H9 (cell line): ENCODE measurements at regions not wholly inside any gene's neighbourhood (a gene's known extent, or its start where the extent isn't known, plus 50 kb on each side); places are given as distances from the start of the nearest gene placed in this dataset.

Source experiments
- DNase-seq: peaks from one replicate; pipeline ENCODE4 v3.0.0-alpha.2; 2017
- H2AFZ ChIP-seq: one replicate; pipeline ENCODE4 v1.6.1; 2013; ENCODE audit warnings: mild to moderate bottlenecking, low read length, control low read depth, moderate library complexity
- H2AK5ac ChIP-seq: 2 replicates; pipeline ENCODE4 v1.6.1; 2013; ENCODE audit warnings: low read length, control low read depth, mixed read lengths; ENCODE audit not compliant: insufficient read length
- H2BK120ac ChIP-seq: one replicate; pipeline ENCODE4 v1.6.1; 2013; ENCODE audit warnings: low read depth, mild to moderate bottlenecking, low read length, control low read depth, inconsistent platforms; ENCODE audit not compliant: poor library complexity, severe bottlenecking
- H2BK12ac ChIP-seq: 2 replicates; pipeline ENCODE4 v1.6.1; 2013; ENCODE audit warnings: low read length, control low read depth, mixed read lengths, low read depth; ENCODE audit not compliant: insufficient read length
- H2BK15ac ChIP-seq: 2 replicates; pipeline ENCODE4 v1.6.1; 2013; ENCODE audit warnings: low read depth, low read length, control low read depth
- H2BK20ac ChIP-seq: one replicate; pipeline ENCODE4 v1.6.1; 2013; ENCODE audit warnings: low read depth, mild to moderate bottlenecking, low read length, control low read depth, inconsistent platforms; ENCODE audit not compliant: poor library complexity, severe bottlenecking
- H2BK5ac ChIP-seq: 2 replicates; pipeline ENCODE4 v1.6.1; 2013; ENCODE audit warnings: low read length, control low read depth, mixed read lengths; ENCODE audit not compliant: insufficient read length
- H3K14ac ChIP-seq: 2 replicates; pipeline ENCODE4 v1.6.1; 2013; ENCODE audit warnings: low read length, control low read depth; ENCODE audit not compliant: insufficient read depth
- H3K18ac ChIP-seq: 2 replicates; pipeline ENCODE4 v1.6.1; 2013; ENCODE audit warnings: low read depth, mild to moderate bottlenecking, mixed read lengths, low read length, control low read depth; ENCODE audit not compliant: insufficient read length
- H3K23ac ChIP-seq: 2 replicates; pipeline ENCODE4 v1.6.1; 2013; ENCODE audit warnings: low read length, control low read depth, mixed read lengths, low read depth; ENCODE audit not compliant: insufficient read length
- H3K23me2 ChIP-seq: 2 replicates; pipeline ENCODE4 v1.6.1; 2013; ENCODE audit warnings: low read depth, mild to moderate bottlenecking, mixed read lengths, low read length, control low read depth; ENCODE audit not compliant: insufficient read length, poor library complexity, severe bottlenecking
- H3K27ac ChIP-seq: 2 replicates; pipeline ENCODE4 v1.5.1; 2013; ENCODE audit warnings: low read length, control low read depth, mixed read lengths, low read depth; ENCODE audit not compliant: insufficient read length
- H3K27me3 ChIP-seq: 2 replicates; pipeline ENCODE4 v1.6.1; 2013; ENCODE audit warnings: low read length, control low read depth, inconsistent platforms; ENCODE audit not compliant: insufficient read depth
- H3K4ac ChIP-seq: 2 replicates; pipeline ENCODE4 v1.6.1; 2013; ENCODE audit warnings: low read depth, mild to moderate bottlenecking, control low read depth, inconsistent platforms, low read length, moderate library complexity
- H3K4me1 ChIP-seq: 2 replicates; pipeline ENCODE4 v1.6.1; 2013; ENCODE audit warnings: low read length, control low read depth, inconsistent platforms; ENCODE audit not compliant: insufficient read depth
- H3K4me2 ChIP-seq: 2 replicates; pipeline ENCODE4 v1.6.1; 2013; ENCODE audit warnings: low read length, control low read depth, mixed read lengths; ENCODE audit not compliant: insufficient read length, insufficient read depth
- H3K56ac ChIP-seq: 2 replicates; pipeline ENCODE4 v1.6.1; 2013; ENCODE audit warnings: low read depth, mild to moderate bottlenecking, mixed read lengths, low read length, control low read depth; ENCODE audit not compliant: insufficient read length
- H3K79me1 ChIP-seq: 2 replicates; pipeline ENCODE4 v1.6.1; 2013; ENCODE audit warnings: low read depth, mild to moderate bottlenecking, moderate library complexity, low read length, control low read depth, inconsistent platforms; ENCODE audit not compliant: insufficient read depth, poor library complexity, severe bottlenecking
- H3K79me2 ChIP-seq: 2 replicates; pipeline ENCODE4 v1.6.1; 2013; ENCODE audit warnings: low read length, control low read depth, inconsistent platforms; ENCODE audit not compliant: insufficient read depth
- H3K9ac ChIP-seq: 2 replicates; pipeline ENCODE4 v1.6.1; 2013; ENCODE audit warnings: low read length, control low read depth, mixed read lengths; ENCODE audit not compliant: insufficient read length; ENCODE audit errors: extremely low read depth
- H3K9me3 ChIP-seq: one replicate; pipeline ENCODE4 v1.6.1; 2013; ENCODE audit warnings: low read depth, low read length, inconsistent platforms; ENCODE audit not compliant: control insufficient read depth
- H3T11ph ChIP-seq: one replicate; pipeline ENCODE4 v1.6.1; 2013; ENCODE audit warnings: mild to moderate bottlenecking, low read length, control low read depth, inconsistent platforms
- H4K20me1 ChIP-seq: one replicate; pipeline ENCODE4 v1.6.1; 2013; ENCODE audit not compliant: control insufficient read depth, insufficient read length, insufficient read depth
- H4K5ac ChIP-seq: 2 replicates; pipeline ENCODE4 v1.6.1; 2013; ENCODE audit warnings: low read depth, mild to moderate bottlenecking, mixed read lengths, low read length, control low read depth; ENCODE audit not compliant: insufficient read length
- H4K8ac ChIP-seq: replicated peaks from 2 replicates; pipeline ENCODE4 v1.6.1; 2013; ENCODE audit warnings: low read length, control low read depth, mixed read lengths, low read depth; ENCODE audit not compliant: insufficient read length
- H4K91ac ChIP-seq: 2 replicates; pipeline ENCODE4 v1.6.1; 2013; ENCODE audit warnings: low read depth, mild to moderate bottlenecking, moderate library complexity, mixed read lengths, low read length, control low read depth; ENCODE audit not compliant: insufficient read length
- H3K27ac Mint-ChIP-seq, 3 experiments: 2 replicates in 2 of 3; 3 replicates in 1 of 3; pipeline ENCODE4 v1.8.0; 2020 to 2021; ENCODE audit warnings: mixed read lengths in 3 of 3, mild to moderate bottlenecking in 1 of 3, moderate library complexity in 1 of 3
- H3K27me3 Mint-ChIP-seq: 2 replicates; pipeline ENCODE4 v1.8.0; 2021; ENCODE audit warnings: low read depth, mild to moderate bottlenecking, moderate library complexity, mixed read lengths
- H3K36me3 Mint-ChIP-seq, 3 experiments: 2 replicates in 2 of 3; 3 replicates in 1 of 3; pipeline ENCODE4 v1.8.0; 2020 to 2021; ENCODE audit warnings: low read depth in 3 of 3, mixed read lengths in 3 of 3; ENCODE audit not compliant: insufficient read depth in 1 of 3
- H3K4me1 Mint-ChIP-seq, 2 experiments: 2 replicates each; pipeline ENCODE4 v1.8.0; 2020; ENCODE audit warnings: mixed read lengths in 2 of 2
- H3K4me3 Mint-ChIP-seq, 2 experiments: 2 replicates in 1 of 2; 3 replicates in 1 of 2; pipeline ENCODE4 v1.8.0; 2020 to 2021; ENCODE audit warnings: mild to moderate bottlenecking in 2 of 2, mixed read lengths in 2 of 2, moderate library complexity in 1 of 2
- H3K9me3 Mint-ChIP-seq, 2 experiments: 2 replicates in 1 of 2; 3 replicates in 1 of 2; pipeline ENCODE4 v1.8.0; 2020; ENCODE audit warnings: mild to moderate bottlenecking in 2 of 2, mixed read lengths in 2 of 2, moderate library complexity in 1 of 2
- CTCF ChIP-seq: fragments of 200-600 bp; sonication (generic); conservative IDR thresholded peaks from 3 replicates; pipeline ENCODE4 v1.8.0; 2021; ENCODE audit warnings: antibody characterized with exemption, mild to moderate bottlenecking
- WGBS: extraction: QIAGEN DNeasy Blood & Tissue Kit; methylation state at CpG from one replicate; pipeline ENCODE4 v1.1.7; 2013; ENCODE audit warnings: missing lambda C conversion rate, low lambda C conversion rate, mixed read lengths; ENCODE audit not compliant: insufficient read length; ENCODE audit errors: extremely low coverage; 5-methylcytosine and 5-hydroxymethylcytosine counted together

DNA sequence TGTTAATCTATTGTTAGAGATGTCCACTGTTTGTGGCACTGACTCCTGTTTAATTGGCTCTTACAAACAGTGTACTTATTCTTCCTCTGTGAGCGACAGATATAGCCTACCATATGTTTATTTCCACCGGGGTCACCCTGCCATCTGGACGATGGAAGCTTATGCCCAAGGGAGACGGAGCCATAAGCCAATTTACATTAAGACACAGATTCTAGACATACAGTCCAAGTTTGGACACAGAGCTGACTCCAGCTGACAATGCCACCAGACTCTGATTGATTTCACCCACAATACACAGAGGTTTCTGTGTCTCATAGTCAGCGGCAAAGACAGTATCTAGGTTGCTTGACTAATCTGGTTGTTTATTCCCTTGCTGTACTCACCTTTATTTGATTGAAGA, 198.9 kb downstream of the ENC1 start:
- Histone ChIP-seq H4K91ac (no peak overlapping the region), H3K27ac (no peak overlapping the region), H2BK15ac (no peak overlapping the region), H3K9me3 (no peaks in the 10 kb centered on the region), H3K27me3 (no peaks in the 10 kb centered on the region), H3K9ac (no peak overlapping the region), H2BK20ac (no peak overlapping the region), H3K56ac (no peak overlapping the region), H3K4ac (no peak overlapping the region), H3K79me2 (no peaks in the 10 kb centered on the region), H2AK5ac (no peak overlapping the region), H3K79me1 (no peaks in the 10 kb centered on the region), H3T11ph (no peak overlapping the region), H3K4me2 (no peak overlapping the region), H2BK5ac (no peak overlapping the region), H3K18ac (no peak overlapping the region), H3K23me2 (no peaks in the 10 kb centered on the region), H4K8ac (no peak overlapping the region), H4K20me1 (no peaks in the 10 kb centered on the region), H2AFZ (no peak overlapping the region), H2BK120ac (no peak overlapping the region), H3K4me1 (0 out of 2 replicates have a peak, but pooled peaks cover 4% of the 10 kb centered on the region), H3K14ac (no peak overlapping the region), H4K5ac (no peak overlapping the region), H3K23ac (no peak overlapping the region), H2BK12ac (no peak overlapping the region)
- H3K9me3 Mint-ChIP-seq, result peaks cover 7 to 9% of the 10 kb centered on the region in 2 experiments; a peak in 4 of 5 replicates
- H3K4me1 Mint-ChIP-seq, result peaks cover 9% of the 10 kb centered on the region in 2 experiments
- peaks cover 6% of the 10 kb centered on the region for H3K27me3 Mint-ChIP-seq
- H3K36me3 Mint-ChIP-seq, result peaks cover 4 to 5% (median 4%) of the 10 kb centered on the region in 3 experiments; a peak in 5 of 7 replicates
- H3K27ac Mint-ChIP-seq, result no peak overlapping the region
- no CpG with 5 or more reads among the region's 5 CpGs for WGBS
- H3K4me3 Mint-ChIP-seq, result no peak overlapping the region
- DNase-seq, result no peak
- TF ChIP-seq CTCF, result no peak
